Right lobe of liver (tissue), 6 donors: ENCODE measurements at regions not wholly inside any gene's neighbourhood (a gene's known extent, or its start where the extent isn't known, plus 50 kb on each side); places are given as distances from the start of the nearest gene placed in this dataset.

ENCODE experiments used
- ATAC-seq, 4 donors: fragments of 200-7000 bp; cut with Tn5 transposase; one replicate each; pipeline ENCODE4 v1.9.1; 2020; ENCODE audit warnings: mild to moderate bottlenecking in 4 of 4, moderate library complexity in 4 of 4
- DNase-seq, 3 donors: peaks; one replicate each; pipeline ENCODE4 v3.0.0-alpha.2; 2020
- H3K27ac ChIP-seq, 3 donors: fragments of 200-600 bp; one replicate each; pipeline ENCODE4 v1.8.0; 2022
- H3K27me3 ChIP-seq, 2 donors: fragments of 200-600 bp; one replicate each; pipeline ENCODE4 v1.8.0; 2022
- H3K36me3 ChIP-seq, 4 donors: fragments of 200-600 bp; sonication (generic) in 1 of 4; one replicate each; pipeline versions ENCODE4 v1.5.1 to v1.8.0; 2017 to 2022; ENCODE audit warnings: control low read depth in 1 of 4
- H3K4me1 ChIP-seq, 4 donors: fragments of 200-600 bp; sonication (generic) in 1 of 4; one replicate each; pipeline versions ENCODE4 v1.5.1 to v1.8.0; 2017 to 2022; ENCODE audit warnings: control low read depth in 1 of 4
- H3K4me3 ChIP-seq, 3 donors: fragments of 200-600 bp; one replicate each; pipeline ENCODE4 v1.8.0; 2022
- H3K9me3 ChIP-seq, 4 donors: fragments of 200-600 bp; sonication (generic) in 1 of 4; one replicate each; pipeline versions ENCODE4 v1.5.1 to v1.8.0; 2017 to 2022; ENCODE audit warnings: control low read depth in 1 of 4
- CTCF ChIP-seq, 4 donors: fragments of 200-600 bp in 3 of 4; fragments of 450-650 bp in 1 of 4; IDR thresholded peaks; one replicate each; pipeline versions ENCODE4 v1.5.1 to v1.8.0; 2016 to 2022; ENCODE audit warnings: antibody characterized with exemption in 4 of 4, mild to moderate bottlenecking in 2 of 4
- POLR2A ChIP-seq: fragments of 450-650 bp; IDR thresholded peaks from one replicate; pipeline ENCODE4 v1.6.1; 2017; ENCODE audit warnings: antibody characterized with exemption, mild to moderate bottlenecking
- WGBS: methylation state at CpG from one replicate; pipeline ENCODE4 v1.1.6; 2018; ENCODE audit warnings: low coverage, low lambda C conversion rate; ENCODE audit not compliant: insufficient coverage; ENCODE audit errors: missing lambda C conversion rate; 5-methylcytosine and 5-hydroxymethylcytosine counted together
- intact Hi-C, 2 donors: fragments of 100-400 bp; cut with DNase I; formaldehyde crosslinking; loops; one replicate each; pipeline versions ENCODE4 v1.11.2 to v1.14.1; 2022
- donor health status: DM: no; HTN: yes; CAD: no.
- donor health status: DM: no; HTN: no; CAD: no.
- donor health status: DM: no; HTN: no; CAD: no.
- donor health status: DM: no; HTN: yes; CAD: no.
- donor health status: DM: no; HTN: yes; CAD: no.

DNA sequence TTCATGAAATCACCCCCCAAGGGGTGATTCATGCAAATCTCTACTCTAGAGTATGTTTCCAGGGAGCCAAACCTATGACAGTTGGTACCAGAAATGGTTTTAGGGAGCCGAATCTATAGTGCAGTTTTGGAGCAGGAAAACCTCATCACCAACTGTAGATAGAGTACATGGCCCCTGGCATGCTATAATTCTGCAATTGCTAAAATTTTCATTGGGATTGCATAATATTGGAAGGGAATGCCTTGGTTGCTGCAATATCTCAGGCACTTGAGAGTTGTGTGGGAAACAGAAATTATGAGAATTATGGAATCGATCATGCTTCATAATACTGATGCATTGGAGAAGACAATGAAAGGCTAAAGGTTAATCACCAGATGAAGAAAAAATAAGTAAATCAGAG, 148.2 kb upstream of the PLPPR1 start:
- TF ChIP-seq POLR2A: no peak
- TF ChIP-seq CTCF (IDR thresholded peaks at IDR 0.05): no peak

DNA sequence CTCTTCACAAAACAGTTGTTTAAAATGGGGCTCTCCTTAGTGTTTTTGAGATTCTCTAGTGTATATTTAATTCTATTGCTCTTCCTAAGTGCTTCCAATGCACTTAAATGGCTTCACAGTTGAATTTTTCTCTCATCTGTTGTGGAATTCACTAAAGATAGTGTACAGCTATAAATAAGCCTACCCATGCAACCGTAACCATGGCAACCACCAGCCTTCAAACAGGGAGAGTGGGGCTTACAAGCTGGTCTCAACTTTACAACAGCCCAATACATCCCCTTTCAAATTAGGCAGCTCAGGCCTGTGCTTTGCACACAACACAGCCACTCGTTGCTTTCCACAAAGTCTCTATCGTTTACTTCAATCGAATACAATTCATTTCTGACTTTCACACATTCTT, 144.0 kb upstream of the PLPPR1 start:
- Histone ChIP-seq H3K4me1 (no peaks in the 10 kb centered on the region), H3K27ac (no peak overlapping the region), H3K4me3 (no peak overlapping the region), H3K36me3 (no peaks in the 10 kb centered on the region), H3K27me3 (no peaks in the 10 kb centered on the region), H3K9me3 (no peaks in the 10 kb centered on the region)
- ATAC-seq: no peak
- DNase-seq: no peak
- WGBS: 69% methylated on average over 3 of the region's 4 CpGs
- intact Hi-C loops: no loop called here
- TF ChIP-seq POLR2A (no peak), CTCF (IDR thresholded peaks at IDR 0.05) (no peak)

More for the DNA sequence above, 148.2 kb upstream of the PLPPR1 start:
- H3K4me3 ChIP-seq: no peak overlapping the region
- no peaks in the 10 kb centered on the region for H3K4me1 ChIP-seq
- intact Hi-C loops: no loop called here
- no peak for ATAC-seq
- H3K27me3 ChIP-seq: no peaks in the 10 kb centered on the region
- no peaks in the 10 kb centered on the region for H3K36me3 ChIP-seq
- H3K27ac ChIP-seq: no peak overlapping the region
- WGBS: 79% methylated on average over 2 of the region's 2 CpGs
- no peaks in the 10 kb centered on the region for H3K9me3 ChIP-seq
- DNase-seq: no peak

DNA sequence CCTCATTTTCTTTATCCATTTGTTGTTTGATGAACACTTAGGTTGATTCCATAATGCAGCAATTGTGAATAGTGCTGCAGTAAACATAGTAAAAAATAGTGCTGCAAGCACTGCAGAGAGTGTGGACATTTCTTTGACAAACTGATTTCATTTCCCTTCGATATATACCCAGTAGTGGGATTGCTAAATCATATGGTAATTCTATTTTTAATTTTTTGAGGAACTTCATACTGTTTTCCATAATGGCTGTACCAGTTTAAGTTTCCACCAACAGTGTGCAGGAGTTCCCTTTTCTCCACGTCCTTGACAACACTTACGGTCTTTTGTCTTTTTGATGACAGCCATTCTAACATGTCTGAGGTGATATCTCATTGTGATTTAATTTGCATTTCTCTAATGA, 138.2 kb upstream of the PLPPR1 start:
- WGBS: 39% methylated on average over 3 of the region's 3 CpGs
- intact Hi-C loops: no loop called here
- Histone ChIP-seq H3K4me3 (no peak overlapping the region), H3K9me3 (no peaks in the 10 kb centered on the region), H3K36me3 (no peaks in the 10 kb centered on the region), H3K27ac (no peak overlapping the region), H3K4me1 (no peaks in the 10 kb centered on the region), H3K27me3 (no peaks in the 10 kb centered on the region)
- no peak for DNase-seq
- TF ChIP-seq CTCF (IDR thresholded peaks at IDR 0.05) (no peak), POLR2A (no peak)
- ATAC-seq: no peak

DNA sequence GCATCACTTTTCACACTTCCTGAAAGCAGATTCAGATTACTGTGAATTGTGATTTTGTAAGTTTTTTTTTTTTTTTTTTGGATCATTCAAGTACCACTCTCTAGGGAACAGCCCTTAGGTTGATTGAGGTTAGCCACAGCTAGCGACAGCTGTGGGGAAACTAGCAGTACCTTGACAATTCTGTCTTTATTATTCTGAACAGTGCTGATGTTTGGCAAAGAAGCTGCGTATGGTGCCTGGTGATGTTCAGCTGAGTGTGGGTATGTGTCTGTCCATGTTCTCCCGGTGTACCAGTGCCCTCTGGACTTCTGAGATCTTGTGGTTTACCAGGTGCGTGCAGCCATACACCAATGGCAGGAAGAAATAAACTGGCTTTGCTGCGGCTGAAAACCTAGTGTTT, 117.3 kb upstream of the PLPPR1 start:
- Histone ChIP-seq H3K9me3 (no peaks in the 10 kb centered on the region), H3K4me3 (no peak overlapping the region), H3K4me1 (no peaks in the 10 kb centered on the region), H3K27ac (no peak overlapping the region), H3K36me3 (no peaks in the 10 kb centered on the region), H3K27me3 (no peaks in the 10 kb centered on the region)
- no peak for ATAC-seq
- no peak for TF ChIP-seq CTCF (IDR thresholded peaks at IDR 0.05)
- TF ChIP-seq POLR2A: no peak
- intact Hi-C loops: no loop called here
- 51% methylated on average over 4 of the region's 5 CpGs for whole genome bisulfite sequencing
- no peak for DNase-seq

DNA sequence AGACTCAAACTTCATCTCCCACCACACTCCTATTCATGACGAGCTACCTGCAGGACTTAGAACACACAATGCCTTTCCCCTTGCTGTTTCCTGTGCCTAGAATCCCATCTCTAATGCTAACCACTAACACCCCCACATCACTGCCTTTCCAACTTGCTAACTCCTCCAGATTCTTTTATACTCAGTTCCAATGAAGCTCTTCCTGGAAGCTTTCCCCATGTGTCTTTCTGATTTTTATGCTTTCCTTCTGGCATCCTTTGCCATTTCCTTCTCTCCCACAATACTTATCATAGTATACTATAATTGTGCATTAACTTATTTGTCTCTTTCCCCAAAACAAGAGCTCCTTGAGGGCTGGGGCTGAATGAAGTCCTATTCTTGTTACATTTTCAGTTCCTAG, 115.3 kb upstream of the PLPPR1 start:
- H3K36me3 ChIP-seq: no peaks in the 10 kb centered on the region
- H3K4me1 ChIP-seq: no peaks in the 10 kb centered on the region
- WGBS: 38% methylated on average over 1 of the region's 1 CpG
- ATAC-seq: no peak
- DNase-seq: no peak
- no peaks in the 10 kb centered on the region for H3K27me3 ChIP-seq
- intact Hi-C loops: no loop called here
- no peak overlapping the region for H3K4me3 ChIP-seq
- H3K27ac ChIP-seq: no peak overlapping the region
- TF ChIP-seq CTCF (IDR thresholded peaks at IDR 0.05) (no peak), POLR2A (no peak)
- H3K9me3 ChIP-seq: no peaks in the 10 kb centered on the region
